GM12878 (cell line): ENCODE measurements at regions not wholly inside any gene's neighbourhood (a gene's known extent, or its start where the extent isn't known, plus 50 kb on each side); places are given as distances from the start of the nearest gene placed in this dataset.

Experiments
- ATAC-seq: fragments of 200-7000 bp; cut with Tn5 transposase; 3 replicates; pipeline ENCODE4 v1.9.1; 2020; ENCODE audit warnings: mild to moderate bottlenecking, moderate library complexity
- BruUV-seq: library from RNA; stranded (reverse); fragments of 400-500 nt; replicated peaks from 2 replicates; lab custom pipeline; 2021; lab: Mats Ljungman, UMichigan
- CTCF ChIA-PET: fragments of 300-600 bp; sonication (Branson Sonifier 250); formaldehyde crosslinking; extraction: SDS; loops from one replicate; lab custom pipeline; 2021; ENCODE audit warnings: inconsistent platforms; lab: Yijun Ruan, JAX
- POLR2A ChIA-PET: fragments of 350-600 bp; formaldehyde crosslinking; extraction: SDS; loops from one replicate; lab custom pipeline; 2021; ENCODE audit warnings: inconsistent platforms; lab: Charles Lee
- RAD21 ChIA-PET: fragments of 300-600 bp; sonication (Branson Sonifier 250); formaldehyde crosslinking; loops from one replicate; lab custom pipeline; 2023; ENCODE audit warnings: antibody characterized with exemption; ENCODE audit not compliant: unreplicated experiment; lab: Charles Lee
- SMC1A ChIA-PET: fragments of 300-600 bp; sonication (Branson Sonifier 250); formaldehyde crosslinking; loops from one replicate; lab custom pipeline; 2023; ENCODE audit not compliant: unreplicated experiment, uncharacterized antibody; lab: Charles Lee
- DNase-seq: peaks from one replicate; pipeline ENCODE4 v3.0.0-alpha.2; 2011; ENCODE audit warnings: low read depth, low spot score
- FAIRE-seq: peaks from 3 replicates; lab custom pipeline; 2011; peaks lifted over from hg19 to GRCh38; lab: Jason Lieb, UNC
- H2AFZ ChIP-seq: 2 replicates; pipeline ENCODE4 v1.6.0; 2011; ENCODE audit warnings: low read depth, low read length, control low read depth; ENCODE audit not compliant: control insufficient read depth
- H3K27ac ChIP-seq: 2 replicates; pipeline ENCODE4 v1.5.1; 2011; ENCODE audit warnings: control low read depth; ENCODE audit not compliant: control insufficient read depth, insufficient read depth
- H3K27me3 ChIP-seq, 2 experiments: replicated peaks in 1 of 2; 2 replicates each; pipeline versions ENCODE4 v1.6.0 to v1.6.1; 2011; ENCODE audit warnings: low read length in 1 of 2; ENCODE audit not compliant: control insufficient read depth in 2 of 2, insufficient read depth in 2 of 2
- H3K36me3 ChIP-seq, 2 experiments: 2 replicates each; pipeline ENCODE4 v1.5.1; 2011; ENCODE audit warnings: low read length in 1 of 2; ENCODE audit not compliant: control insufficient read depth in 2 of 2, insufficient read depth in 2 of 2
- H3K4me1 ChIP-seq: 2 replicates; pipeline ENCODE4 v1.6.1; 2011; ENCODE audit warnings: mild to moderate bottlenecking, low read length, moderate library complexity, mixed read lengths; ENCODE audit not compliant: control insufficient read depth, insufficient read depth
- H3K4me2 ChIP-seq: 2 replicates; pipeline ENCODE4 v1.6.0; 2011; ENCODE audit warnings: control low read depth; ENCODE audit not compliant: control insufficient read depth, insufficient read depth
- H3K4me3 ChIP-seq: fragments of 200-600 bp; sonication (generic); 2 replicates; pipeline ENCODE4 v1.5.1; 2016
- H3K79me2 ChIP-seq: 2 replicates; pipeline ENCODE4 v1.6.0; 2011; ENCODE audit warnings: low read length; ENCODE audit not compliant: control insufficient read depth, insufficient read depth
- H3K9ac ChIP-seq: 2 replicates; pipeline ENCODE4 v1.8.0; 2011; ENCODE audit warnings: low read length, control low read depth, mixed read lengths; ENCODE audit not compliant: control insufficient read depth, insufficient read depth
- H3K9me3 ChIP-seq: replicated peaks from 3 replicates; pipeline ENCODE4 v1.5.1; 2011; ENCODE audit warnings: mild to moderate bottlenecking, low read length; ENCODE audit not compliant: control insufficient read depth, insufficient read depth
- H4K20me1 ChIP-seq: 2 replicates; pipeline ENCODE4 v1.6.0; 2011; ENCODE audit not compliant: control insufficient read depth, insufficient read depth
- CHD1 ChIP-seq: IDR thresholded peaks from 2 replicates; pipeline ENCODE4 v1.6.1; 2012; ENCODE audit warnings: low read depth, low read length, improper control_type of control experiment
- EP300 ChIP-seq, 2 experiments: fragments of 150-350 bp in 1 of 2; IDR thresholded peaks; 2 replicates each; pipeline ENCODE4 v1.6.1; 2011 to 2012; ENCODE audit warnings: low read depth in 2 of 2, low read length in 2 of 2, borderline replicate concordance in 1 of 2, improper control_type of control experiment in 1 of 2, inconsistent platforms in 1 of 2; ENCODE audit not compliant: control insufficient read depth in 1 of 2
- EZH2 ChIP-seq: IDR thresholded peaks from 2 replicates; pipeline ENCODE4 v1.6.1; 2012; ENCODE audit warnings: low read depth, mild to moderate bottlenecking, control low read depth, inconsistent platforms, low read length, borderline replicate concordance; ENCODE audit not compliant: control insufficient read depth
- IKZF2 ChIP-seq, 2 experiments: fragments of 450-650 bp; IDR thresholded peaks; 2 replicates each; pipeline ENCODE4 v1.6.1; 2017; ENCODE audit warnings: mild to moderate bottlenecking in 2 of 2, moderate library complexity in 2 of 2
- KAT2A ChIP-seq: conservative IDR thresholded peaks from 2 replicates; pipeline ENCODE4 v1.6.1; 2011; ENCODE audit warnings: low read depth, low read length; ENCODE audit not compliant: control insufficient read depth
- PAX5 ChIP-seq: IDR thresholded peaks from 2 replicates; pipeline ENCODE4 v1.6.1; 2011; ENCODE audit warnings: low read depth, low read length, borderline replicate concordance
- RFX5 ChIP-seq: IDR thresholded peaks from 2 replicates; pipeline ENCODE4 v1.6.1; 2011; ENCODE audit warnings: low read depth, low read length, improper control_type of control experiment
- SMARCA5 ChIP-seq: fragments of 450-650 bp; IDR thresholded peaks from 2 replicates; pipeline ENCODE4 v1.6.1; 2017; ENCODE audit warnings: mild to moderate bottlenecking
- STAT1 ChIP-seq: fragments of 450-650 bp; conservative IDR thresholded peaks from 2 replicates; pipeline ENCODE4 v1.6.1; 2014; ENCODE audit warnings: antibody characterized with exemption, mild to moderate bottlenecking
- WGBS: methylation state at CpG from one replicate; pipeline ENCODE4 v1.1.6; 2016; ENCODE audit warnings: low lambda C conversion rate; ENCODE audit not compliant: insufficient replicate concordance, insufficient coverage; ENCODE audit errors: missing lambda C conversion rate; 5-methylcytosine and 5-hydroxymethylcytosine counted together
- in situ Hi-C: fragments of 300-500 bp; cut with MboI; formaldehyde crosslinking; loops from 9 replicates; pipeline ENCODE4 v1.14.3; 2018; ENCODE audit warnings: mixed read lengths
- intact Hi-C: fragments of 100-400 bp; cut with micrococcal nuclease; formaldehyde crosslinking; loops from one replicate; pipeline ENCODE4 v1.14.2; 2022; ENCODE audit not compliant: unreplicated experiment
- TF ChIP-seq, protein P1 (sequence below): fragments of 150-350 bp; IDR thresholded peaks from 2 replicates; pipeline ENCODE4 v1.6.1; 2014; ENCODE audit warnings: mild to moderate bottlenecking, low read depth, low read length
- TF ChIP-seq, protein P2 (sequence below): fragments of 150-350 bp; IDR thresholded peaks from 2 replicates; pipeline ENCODE4 v1.6.1; 2016; ENCODE audit warnings: low read depth, low read length

DNA sequence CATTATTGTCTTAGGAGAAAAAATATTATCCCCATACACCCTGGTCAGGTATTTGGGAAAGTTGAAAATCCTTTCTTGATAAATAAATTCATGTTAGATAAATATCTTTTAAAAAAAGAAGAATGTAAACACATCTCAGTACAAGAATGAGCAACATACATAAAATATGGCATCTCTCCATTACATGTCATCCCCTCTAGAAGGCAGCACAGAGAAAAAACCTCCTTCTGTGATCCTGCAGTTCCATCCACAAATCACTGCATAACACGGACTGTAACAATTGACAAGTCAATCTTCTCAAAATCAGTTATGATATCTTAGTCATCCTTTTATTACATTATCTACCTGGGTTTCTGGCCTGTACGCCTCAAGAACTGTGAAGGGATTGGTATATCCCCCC is 683.9 kb upstream of the KLHL1 start:
- in situ Hi-C loops, result no loop called here
- H3K4me3 ChIP-seq, result no peak overlapping the region

More for the DNA sequence above, 683.9 kb upstream of the KLHL1 start:
- H3K36me3 ChIP-seq, result no peaks in the 10 kb centered on the region
- H2AFZ ChIP-seq, result no peak overlapping the region
- no peaks in the 10 kb centered on the region for H3K27me3 ChIP-seq
- SMC1A ChIA-PET, result no interaction called here
- H3K4me1 ChIP-seq, result no peaks in the 10 kb centered on the region
- H4K20me1 ChIP-seq, result no peaks in the 10 kb centered on the region
- no peak overlapping the region for H3K4me2 ChIP-seq
- H3K27ac ChIP-seq, result no peak overlapping the region
- TF ChIP-seq CHD1 (no peak), EZH2 (no peak), IKZF2 (IDR thresholded peaks at IDR 0.05) (no peak), KAT2A (no peak), RFX5 (no peak), PAX5 (no peak), EP300 (IDR thresholded peaks at IDR 0.05; ENCODE audit: borderline replicate concordance in 1 of 2, control insufficient read depth in 1 of 2, low read depth in 2 of 2, low read length in 2 of 2) (no peak), STAT1 (no peak), SMARCA5 (no peak)
- TF ChIP-seq, protein P1, sequence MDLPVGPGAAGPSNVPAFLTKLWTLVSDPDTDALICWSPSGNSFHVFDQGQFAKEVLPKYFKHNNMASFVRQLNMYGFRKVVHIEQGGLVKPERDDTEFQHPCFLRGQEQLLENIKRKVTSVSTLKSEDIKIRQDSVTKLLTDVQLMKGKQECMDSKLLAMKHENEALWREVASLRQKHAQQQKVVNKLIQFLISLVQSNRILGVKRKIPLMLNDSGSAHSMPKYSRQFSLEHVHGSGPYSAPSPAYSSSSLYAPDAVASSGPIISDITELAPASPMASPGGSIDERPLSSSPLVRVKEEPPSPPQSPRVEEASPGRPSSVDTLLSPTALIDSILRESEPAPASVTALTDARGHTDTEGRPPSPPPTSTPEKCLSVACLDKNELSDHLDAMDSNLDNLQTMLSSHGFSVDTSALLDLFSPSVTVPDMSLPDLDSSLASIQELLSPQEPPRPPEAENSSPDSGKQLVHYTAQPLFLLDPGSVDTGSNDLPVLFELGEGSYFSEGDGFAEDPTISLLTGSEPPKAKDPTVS, result no peak
- TF ChIP-seq, protein P2, sequence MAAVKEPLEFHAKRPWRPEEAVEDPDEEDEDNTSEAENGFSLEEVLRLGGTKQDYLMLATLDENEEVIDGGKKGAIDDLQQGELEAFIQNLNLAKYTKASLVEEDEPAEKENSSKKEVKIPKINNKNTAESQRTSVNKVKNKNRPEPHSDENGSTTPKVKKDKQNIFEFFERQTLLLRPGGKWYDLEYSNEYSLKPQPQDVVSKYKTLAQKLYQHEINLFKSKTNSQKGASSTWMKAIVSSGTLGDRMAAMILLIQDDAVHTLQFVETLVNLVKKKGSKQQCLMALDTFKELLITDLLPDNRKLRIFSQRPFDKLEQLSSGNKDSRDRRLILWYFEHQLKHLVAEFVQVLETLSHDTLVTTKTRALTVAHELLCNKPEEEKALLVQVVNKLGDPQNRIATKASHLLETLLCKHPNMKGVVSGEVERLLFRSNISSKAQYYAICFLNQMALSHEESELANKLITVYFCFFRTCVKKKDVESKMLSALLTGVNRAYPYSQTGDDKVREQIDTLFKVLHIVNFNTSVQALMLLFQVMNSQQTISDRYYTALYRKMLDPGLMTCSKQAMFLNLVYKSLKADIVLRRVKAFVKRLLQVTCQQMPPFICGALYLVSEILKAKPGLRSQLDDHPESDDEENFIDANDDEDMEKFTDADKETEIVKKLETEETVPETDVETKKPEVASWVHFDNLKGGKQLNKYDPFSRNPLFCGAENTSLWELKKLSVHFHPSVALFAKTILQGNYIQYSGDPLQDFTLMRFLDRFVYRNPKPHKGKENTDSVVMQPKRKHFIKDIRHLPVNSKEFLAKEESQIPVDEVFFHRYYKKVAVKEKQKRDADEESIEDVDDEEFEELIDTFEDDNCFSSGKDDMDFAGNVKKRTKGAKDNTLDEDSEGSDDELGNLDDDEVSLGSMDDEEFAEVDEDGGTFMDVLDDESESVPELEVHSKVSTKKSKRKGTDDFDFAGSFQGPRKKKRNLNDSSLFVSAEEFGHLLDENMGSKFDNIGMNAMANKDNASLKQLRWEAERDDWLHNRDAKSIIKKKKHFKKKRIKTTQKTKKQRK, result no peak
- TF ChIP-seq, all 136 proteins: peak for 0
- ATAC-seq (no peak), FAIRE-seq (no peak), DNase-seq (no peak)
- ChIA-PET POLR2A (no interaction called here), CTCF (interaction anchor here (0.6 to 0.7 kb wide), 2 partner anchors 42 to 995 kb away, joined by 3 read pairs; no protein-coding TSS in a partner anchor), RAD21 (no interaction called here)
- intact Hi-C loops, result no loop called here
- 21% methylated on average over 2 of the region's 2 CpGs for WGBS
- H3K9me3 ChIP-seq, result no peaks in the 10 kb centered on the region
- H3K9ac ChIP-seq, result no peak overlapping the region
- H3K79me2 ChIP-seq, result no peaks in the 10 kb centered on the region
- no TSS peak for BruUV-seq
